ENCODE measurements at regions not wholly inside any gene's neighbourhood (a gene's known extent, or its start where the extent isn't known, plus 50 kb on each side); places are given as distances from the start of the nearest gene placed in this dataset.
A peak's percentile ranks its signal among the peaks of the same experiment; 100 is the strongest.

GRCh38 chr17:14699574-14700185, 398.8 kb downstream of the HS3ST3B1 start:
- H2BK12ac ChIP-seq (ENCODE audit: low read depth, low read length), result no peak overlapping the region
- H3K4me3 ChIP-seq (ENCODE audit: extremely low read depth in 1 of 4, insufficient read depth in 2 of 4, low read depth in 3 of 4, low read length in 4 of 4), result no peak overlapping the region
- no peak overlapping the region for H3K27ac ChIP-seq (ENCODE audit: low read depth, low read length)
- H4K91ac ChIP-seq (replicated peaks; ENCODE audit: insufficient read length, low read length), result no peak overlapping the region
- no peaks in the 10 kb centered on the region for H4K20me1 ChIP-seq (replicated peaks in 1 of 2; ENCODE audit: control insufficient read depth in 1 of 2, insufficient read depth in 2 of 2, low read length in 2 of 2)
- H2AK5ac ChIP-seq (ENCODE audit: low read depth, low read length), result no peak overlapping the region; the same call in 1 of the 2 replicates
- H2BK20ac ChIP-seq (ENCODE audit: low read length), result no peak overlapping the region
- H3K18ac ChIP-seq (ENCODE audit: extremely low read depth, low read length), result no peak overlapping the region
- CTCF ChIA-PET (ENCODE audit: partially characterized antibody), result interaction anchor here (1.4 to 3.1 kb wide), 2 partner anchors 12 to 20 kb away, joined by 5 to 9 read pairs; no protein-coding TSS in a partner anchor
- H4K8ac ChIP-seq (ENCODE audit: extremely low read depth, insufficient read depth, low read length), result no peak overlapping the region
- H3K56ac ChIP-seq (replicated peaks; ENCODE audit: insufficient read length, low read depth, low read length), result no peak overlapping the region
- FAIRE-seq (no peak), DNase-seq (ENCODE audit: low read depth in 1 of 2, low spot score in 2 of 2) (no peak)
- no peak overlapping the region for H3K4ac ChIP-seq (replicated peaks; ENCODE audit: insufficient read length, low read depth, low read length)
- 0 out of 4 replicates have a peak overlapping the region, but pooled peaks of 1 of the 2 experiments have one; percentile 43 for H3K4me2 ChIP-seq (ENCODE audit: insufficient read depth in 1 of 2, low read depth in 2 of 2, low read length in 2 of 2)
- H3K27me3 ChIP-seq (replicated peaks in 1 of 4; ENCODE audit: control insufficient read depth in 3 of 4, extremely low read depth in 1 of 4, insufficient read depth in 3 of 4, low read length in 3 of 4), result no peaks in the 10 kb centered on the region
- H3K14ac ChIP-seq (ENCODE audit: insufficient read length), result no peak overlapping the region
- no peak overlapping the region for H3K9ac ChIP-seq (replicated peaks in 1 of 4; ENCODE audit: extremely low read depth in 1 of 4, low read depth in 3 of 4, low read length in 3 of 4)
- no peaks in the 10 kb centered on the region for H3K9me3 ChIP-seq (ENCODE audit: insufficient read depth in 2 of 2, low read depth in 1 of 2, low read length in 1 of 2)
- no peak overlapping the region for H2AFZ ChIP-seq (ENCODE audit: low read length)
- peaks cover 2 to 5% (median 4%) of the 10 kb centered on the region in 4 experiments; a peak in 4 of 7 replicates for H3K4me1 ChIP-seq (replicated peaks in 1 of 4; ENCODE audit: control insufficient read depth in 3 of 4, insufficient read depth in 4 of 4, low read length in 3 of 4)
- no peak overlapping the region for H2BK120ac ChIP-seq (replicated peaks; ENCODE audit: low read depth, low read length)
- TF ChIP-seq CHD1 (IDR thresholded peaks at IDR 0.05; ENCODE audit: low read depth, low read length) (no peak), TEAD4 (IDR thresholded peaks at IDR 0.05; ENCODE audit: low read depth, low read length) (no peak), POLR2AphosphoS5 (IDR thresholded peaks at IDR 0.05; ENCODE audit: low read depth, low read length) (no peak), KDM5A (IDR thresholded peaks at IDR 0.05; ENCODE audit: low read length) (no peak), FOSL1 (IDR thresholded peaks at IDR 0.05; ENCODE audit: insufficient read depth, low read depth, low read length) (no peak), SP1 (IDR thresholded peaks at IDR 0.05; ENCODE audit: low read depth, low read length) (no peak), SUZ12 (IDR thresholded peaks at IDR 0.05; ENCODE audit: low read length) (no peak), PHF8 (conservative IDR thresholded peaks at IDR 0.05; ENCODE audit: low read depth, low read length) (no peak)
- H3K23ac ChIP-seq (ENCODE audit: insufficient read length), result no peak overlapping the region
- no peaks in the 10 kb centered on the region for H3K36me3 ChIP-seq (ENCODE audit: control insufficient read depth in 2 of 4, insufficient read depth in 4 of 4, low read length in 3 of 4)
- H2BK15ac ChIP-seq (ENCODE audit: low read length), result no peak overlapping the region
- no peaks in the 10 kb centered on the region for H3K79me1 ChIP-seq (ENCODE audit: low read depth, low read length)
- H3K23me2 ChIP-seq (ENCODE audit: low read depth, low read length), result no peaks in the 10 kb centered on the region
- WGBS, 2 experiments (ENCODE audit: extremely low coverage in 1 of 2, insufficient coverage in 1 of 2, insufficient read length in 1 of 2, insufficient replicate concordance in 2 of 2, low coverage in 1 of 2, low lambda C conversion rate in 2 of 2, missing lambda C conversion rate in 1 of 2), result 69% methylated on average over 1 of the region's 1 CpG; no CpG with 5 or more reads in 1 of the 2 experiments
- no peak overlapping the region for H4K5ac ChIP-seq (ENCODE audit: insufficient read length, low read depth, low read length)
- H3K79me2 ChIP-seq (ENCODE audit: control insufficient read depth in 1 of 2, insufficient read depth in 2 of 2, low read length in 2 of 2), result no peaks in the 10 kb centered on the region
- no peak overlapping the region for H2BK5ac ChIP-seq (ENCODE audit: low read depth, low read length)
- POLR2A ChIA-PET (ENCODE audit: partially characterized antibody), result no interaction called here

Data from H1 (cell line).